ENCODE measurements at regions not wholly inside any gene's neighbourhood (a gene's known extent, or its start where the extent isn't known, plus 50 kb on each side); places are given as distances from the start of the nearest gene placed in this dataset.

DNA sequence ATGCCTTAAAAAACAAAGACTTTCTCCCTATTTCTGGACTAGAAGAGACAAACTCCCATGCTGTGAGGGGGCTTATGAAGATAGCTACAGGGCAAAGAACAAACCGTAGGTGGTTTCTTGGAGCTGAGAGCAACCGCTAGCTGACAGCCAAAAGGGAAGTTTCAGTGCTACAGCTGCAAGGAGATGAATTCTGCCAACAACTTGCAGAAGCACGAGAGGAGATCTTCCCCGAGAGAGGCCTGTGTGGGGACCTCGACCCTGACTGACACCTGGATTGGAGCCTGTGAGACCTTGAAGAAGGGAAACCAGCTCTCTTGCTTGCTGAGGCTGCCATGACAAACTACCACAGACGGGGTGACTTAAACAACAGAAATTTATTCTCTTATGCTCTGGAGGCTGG is 183.8 kb upstream of the VCX3A start:
- no peak for DNase-seq
- no peak overlapping the region for H3K4me3 Mint-ChIP-seq
- no peaks in the 10 kb centered on the region for H3K36me3 Mint-ChIP-seq (ENCODE audit: low read depth)
- no peaks in the 10 kb centered on the region for H3K9me3 Mint-ChIP-seq
- ATAC-seq: no peak
- no peak overlapping the region for H3K27ac Mint-ChIP-seq
- H3K4me1 Mint-ChIP-seq: no peaks in the 10 kb centered on the region
- H3K27me3 Mint-ChIP-seq: no peaks in the 10 kb centered on the region

DNA sequence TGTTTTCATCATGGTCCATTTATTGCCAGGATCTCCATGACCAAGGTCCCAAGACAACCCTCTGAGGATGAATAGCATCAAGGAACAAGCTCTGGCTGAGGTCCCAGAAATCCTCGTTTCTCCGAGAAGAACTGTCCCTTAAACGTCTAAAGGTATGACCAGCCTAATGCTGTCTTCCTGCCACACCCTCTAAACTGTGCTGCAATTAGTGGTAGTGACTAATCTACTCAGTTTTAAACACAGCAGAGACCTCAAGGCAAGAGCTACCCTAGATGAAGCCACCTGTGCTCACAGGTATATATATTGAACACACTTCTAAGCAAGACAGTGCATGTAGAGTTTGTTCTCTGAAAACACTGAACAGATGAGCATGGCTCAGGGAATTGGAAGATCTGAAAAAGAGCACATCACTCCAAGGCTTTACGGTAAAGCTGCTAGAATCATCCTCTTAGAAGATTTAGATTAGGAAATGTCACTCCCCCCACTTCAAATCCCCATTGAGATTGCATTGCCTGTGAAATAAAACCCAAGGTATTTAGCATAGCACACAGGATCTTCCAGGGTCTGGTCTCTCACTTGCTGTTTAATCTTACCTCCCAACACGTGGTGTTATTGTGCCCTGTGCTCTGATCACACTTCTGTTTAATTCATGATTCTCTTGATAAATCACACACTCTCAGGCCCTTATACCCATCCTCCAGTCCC is 173.9 kb upstream of the VCX3A start:
- DNase-seq (no peak), ATAC-seq (no peak)
- Mint-ChIP-seq H3K27me3 (no peaks in the 10 kb centered on the region), H3K9me3 (no peaks in the 10 kb centered on the region), H3K4me3 (no peak overlapping the region), H3K36me3 (ENCODE audit: low read depth) (no peaks in the 10 kb centered on the region), H3K4me1 (no peaks in the 10 kb centered on the region), H3K27ac (no peak overlapping the region)

DNA sequence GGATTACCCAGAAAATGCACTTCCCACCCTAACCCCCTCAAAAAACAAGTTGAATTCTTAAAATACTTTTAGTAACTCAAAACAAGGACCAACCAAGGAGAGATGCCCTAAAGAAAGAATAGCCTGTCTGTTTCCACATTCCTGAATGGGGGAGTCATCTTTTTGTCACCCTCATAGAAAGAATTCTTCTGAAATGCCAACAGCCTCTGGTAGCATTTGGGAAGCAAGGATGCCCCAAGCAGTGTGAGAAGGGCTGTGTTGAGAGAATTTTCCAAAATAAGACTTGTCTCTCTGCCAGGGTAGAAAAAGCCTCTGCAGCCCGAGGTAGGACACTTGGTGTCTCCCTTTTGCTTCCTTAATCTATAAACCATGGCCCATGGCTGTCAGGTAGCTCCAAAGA is 173.1 kb upstream of the VCX3A start:
- no peaks in the 10 kb centered on the region for H3K9me3 Mint-ChIP-seq
- no peaks in the 10 kb centered on the region for H3K4me1 Mint-ChIP-seq
- H3K36me3 Mint-ChIP-seq (ENCODE audit: low read depth): no peaks in the 10 kb centered on the region
- H3K27me3 Mint-ChIP-seq: no peaks in the 10 kb centered on the region
- no peak overlapping the region for H3K27ac Mint-ChIP-seq
- DNase-seq: no peak
- H3K4me3 Mint-ChIP-seq: no peak overlapping the region
- ATAC-seq: no peak

DNA sequence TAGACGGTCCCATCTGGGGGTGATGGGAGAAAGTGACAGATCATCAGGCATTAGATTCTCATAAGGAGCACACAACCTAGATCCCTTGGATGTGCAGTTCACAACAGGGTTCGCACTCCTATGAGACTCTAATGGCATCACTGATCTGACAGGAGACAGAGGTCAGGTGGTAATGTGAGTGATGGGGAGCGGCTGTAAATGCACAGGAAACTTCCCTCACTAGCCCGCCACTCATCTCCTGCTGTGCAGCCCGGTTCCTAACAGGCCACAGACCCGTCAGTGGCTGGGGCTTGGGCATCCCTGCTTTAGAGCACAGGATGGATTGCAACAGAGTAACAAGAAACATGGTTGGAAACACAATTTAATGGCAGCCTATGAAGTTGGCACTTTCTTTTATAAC is 172.6 kb upstream of the VCX3A start:
- no peak for DNase-seq
- no peaks in the 10 kb centered on the region for H3K9me3 Mint-ChIP-seq
- H3K4me1 Mint-ChIP-seq: no peaks in the 10 kb centered on the region
- H3K4me3 Mint-ChIP-seq: no peak overlapping the region
- H3K36me3 Mint-ChIP-seq (ENCODE audit: low read depth): no peaks in the 10 kb centered on the region
- no peak for ATAC-seq
- no peaks in the 10 kb centered on the region for H3K27me3 Mint-ChIP-seq
- no peak overlapping the region for H3K27ac Mint-ChIP-seq

DNA sequence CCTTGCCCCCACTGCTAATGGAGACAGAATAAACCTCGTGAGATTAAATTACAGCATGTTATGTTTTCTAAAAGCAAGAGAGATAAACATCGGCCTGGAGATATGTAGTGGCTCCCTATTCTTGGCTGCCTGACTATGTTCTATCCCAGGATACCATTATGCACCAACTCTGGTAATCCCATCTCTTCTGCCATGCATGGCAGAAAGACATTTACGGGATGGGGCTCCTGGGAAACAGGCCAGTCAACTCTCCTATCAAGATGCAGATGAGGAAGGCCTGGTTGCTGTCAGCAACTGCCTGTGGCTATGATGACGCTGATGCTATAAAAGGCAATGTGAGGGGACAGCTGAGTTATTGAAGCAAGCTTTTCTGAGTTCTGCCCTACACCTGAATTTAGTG is 166.2 kb upstream of the VCX3A start:
- Mint-ChIP-seq H3K36me3 (ENCODE audit: low read depth) (no peaks in the 10 kb centered on the region), H3K9me3 (no peaks in the 10 kb centered on the region), H3K27ac (no peak overlapping the region), H3K4me1 (no peaks in the 10 kb centered on the region), H3K4me3 (no peak overlapping the region), H3K27me3 (no peaks in the 10 kb centered on the region)
- ATAC-seq: no peak
- DNase-seq: no peak

DNA sequence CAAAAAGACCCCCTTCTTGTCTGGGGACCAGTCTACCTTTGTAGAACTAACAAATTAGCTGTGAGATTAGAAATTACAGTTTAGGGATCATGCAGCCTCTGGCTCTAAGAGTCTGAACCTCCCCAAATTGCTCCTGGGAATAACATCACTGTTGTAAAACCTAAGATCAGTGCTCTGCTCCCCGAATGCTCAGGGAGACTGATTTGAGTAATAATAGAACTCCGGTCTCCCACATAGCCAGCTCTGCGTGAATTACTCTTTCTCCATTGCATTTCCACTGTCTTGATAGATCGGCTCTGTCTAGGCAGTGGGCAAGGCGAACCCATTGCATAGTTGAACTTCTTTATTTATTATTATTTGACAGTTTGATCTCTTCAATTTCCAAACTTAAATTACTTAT is 160.8 kb upstream of the VCX3A start:
- H3K27me3 Mint-ChIP-seq: no peaks in the 10 kb centered on the region
- no peaks in the 10 kb centered on the region for H3K36me3 Mint-ChIP-seq (ENCODE audit: low read depth)
- no peak overlapping the region for H3K27ac Mint-ChIP-seq
- H3K4me1 Mint-ChIP-seq: no peaks in the 10 kb centered on the region
- H3K4me3 Mint-ChIP-seq: no peak overlapping the region
- H3K9me3 Mint-ChIP-seq: no peaks in the 10 kb centered on the region
- DNase-seq (no peak), ATAC-seq (no peak)

DNA sequence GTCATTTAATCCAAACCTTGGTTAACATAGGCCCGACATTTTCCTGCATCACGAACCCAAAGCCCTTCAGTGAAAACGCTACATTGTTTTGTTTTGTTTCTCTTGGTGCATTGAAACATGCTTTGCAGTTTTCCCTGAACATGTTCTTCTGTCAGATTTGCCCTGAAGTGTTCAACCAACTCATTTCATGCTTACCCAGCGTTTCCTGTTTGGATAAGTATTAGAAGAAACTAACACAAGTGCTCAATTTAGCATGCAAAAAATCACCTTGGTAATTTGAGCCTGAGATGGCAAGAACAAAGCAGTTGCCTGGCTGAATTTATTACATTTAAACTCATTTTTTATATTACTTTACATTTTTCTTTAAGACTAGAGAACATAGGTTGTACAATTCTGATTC is 160.1 kb upstream of the VCX3A start:
- Mint-ChIP-seq H3K27ac (no peak overlapping the region), H3K9me3 (no peaks in the 10 kb centered on the region), H3K4me1 (no peaks in the 10 kb centered on the region), H3K4me3 (no peak overlapping the region), H3K36me3 (ENCODE audit: low read depth) (no peaks in the 10 kb centered on the region), H3K27me3 (no peaks in the 10 kb centered on the region)
- ATAC-seq: no peak
- DNase-seq: no peak

DNA sequence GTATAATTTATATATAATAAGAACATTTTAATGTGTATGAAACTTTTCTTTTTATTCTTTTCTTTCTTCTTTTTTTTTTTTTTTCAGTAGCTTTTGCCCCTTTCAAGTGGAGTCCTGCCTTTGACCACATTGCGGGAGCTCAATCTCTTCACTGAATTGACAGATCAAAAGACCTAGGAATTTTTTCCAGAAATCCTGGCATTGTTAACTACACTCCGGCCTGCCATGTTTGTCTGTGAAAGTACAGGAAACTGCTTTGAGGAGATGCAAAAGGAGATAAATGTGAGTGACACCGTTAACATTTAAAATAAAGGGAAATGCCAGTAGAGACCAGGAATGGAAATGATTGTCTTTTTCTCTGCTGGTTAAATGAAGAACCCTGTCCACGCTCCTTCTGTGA is 159.3 kb upstream of the VCX3A start:
- Mint-ChIP-seq H3K36me3 (ENCODE audit: low read depth) (no peaks in the 10 kb centered on the region), H3K27me3 (no peaks in the 10 kb centered on the region), H3K9me3 (no peaks in the 10 kb centered on the region), H3K4me3 (no peak overlapping the region), H3K27ac (no peak overlapping the region), H3K4me1 (no peaks in the 10 kb centered on the region)
- DNase-seq: no peak
- no peak for ATAC-seq

DNA sequence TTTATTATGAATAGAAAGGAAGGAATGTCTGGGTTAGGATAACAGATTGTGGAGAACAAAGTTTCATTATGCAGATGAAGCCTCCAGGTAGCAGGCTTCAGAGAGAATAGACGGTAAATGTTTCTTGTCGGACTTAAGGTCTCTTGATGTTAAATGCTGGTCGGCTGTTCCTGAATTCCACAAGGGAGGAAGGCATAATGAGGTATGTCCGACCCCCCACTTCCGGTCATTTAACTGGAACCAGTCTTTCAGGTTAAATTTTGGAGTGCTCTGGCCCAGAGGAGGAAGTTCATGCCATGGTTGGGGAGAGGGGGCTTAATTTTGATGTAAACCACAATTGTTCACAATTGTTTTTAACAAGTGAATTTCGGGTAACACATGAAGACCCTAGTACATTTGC is 158.1 kb upstream of the VCX3A start:
- H3K4me3 Mint-ChIP-seq: no peak overlapping the region
- no peaks in the 10 kb centered on the region for H3K27me3 Mint-ChIP-seq
- no peak overlapping the region for H3K27ac Mint-ChIP-seq
- no peak for ATAC-seq
- no peaks in the 10 kb centered on the region for H3K4me1 Mint-ChIP-seq
- H3K9me3 Mint-ChIP-seq: no peaks in the 10 kb centered on the region
- H3K36me3 Mint-ChIP-seq (ENCODE audit: low read depth): no peaks in the 10 kb centered on the region
- DNase-seq: no peak

DNA sequence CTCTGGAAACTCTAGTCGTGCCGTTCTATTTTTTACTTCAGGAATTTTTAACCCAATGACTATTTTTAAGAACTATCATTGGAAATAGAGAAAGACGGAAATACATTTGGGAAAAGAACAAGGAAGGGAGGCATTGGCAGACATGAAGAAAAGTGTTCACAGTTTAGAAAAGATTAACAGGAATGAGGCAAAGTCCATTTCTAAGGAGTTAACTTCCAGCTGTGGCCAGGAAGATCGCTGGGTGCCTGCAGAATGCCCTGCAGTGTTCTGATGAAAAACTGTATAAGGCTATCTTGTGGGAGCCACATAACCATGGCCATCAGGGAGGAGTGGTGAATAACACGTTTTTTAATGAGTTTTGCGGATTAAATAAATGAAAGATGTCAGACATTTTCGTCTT is 150.6 kb upstream of the VCX3A start:
- no peak overlapping the region for H3K27ac Mint-ChIP-seq
- no peaks in the 10 kb centered on the region for H3K27me3 Mint-ChIP-seq
- DNase-seq (no peak), ATAC-seq (no peak)
- no peak overlapping the region for H3K4me3 Mint-ChIP-seq
- H3K9me3 Mint-ChIP-seq: no peaks in the 10 kb centered on the region
- H3K4me1 Mint-ChIP-seq: no peaks in the 10 kb centered on the region
- no peaks in the 10 kb centered on the region for H3K36me3 Mint-ChIP-seq (ENCODE audit: low read depth)

DNA sequence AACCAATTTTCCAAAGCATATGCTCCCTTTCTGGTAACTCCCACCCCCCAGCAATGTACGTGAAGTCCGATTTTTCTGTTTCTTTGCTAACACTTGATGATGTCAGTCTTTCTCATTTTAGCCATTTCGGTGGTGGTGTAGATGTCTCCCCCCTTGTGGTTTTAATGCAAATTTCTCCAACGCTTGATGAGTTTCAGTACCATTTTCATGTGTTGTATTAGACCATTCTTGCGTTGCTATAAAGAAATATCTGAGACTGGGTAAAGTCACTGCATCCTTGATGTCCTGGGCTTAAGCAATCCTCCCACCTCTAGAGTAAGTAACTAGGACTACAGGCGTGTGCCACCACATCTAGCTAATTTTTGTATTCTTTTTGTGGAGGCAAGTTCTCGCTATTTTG is 148.4 kb upstream of the VCX3A start:
- DNase-seq (no peak), ATAC-seq (no peak)
- H3K27ac Mint-ChIP-seq: no peak overlapping the region
- H3K4me3 Mint-ChIP-seq: no peak overlapping the region
- no peaks in the 10 kb centered on the region for H3K4me1 Mint-ChIP-seq
- H3K27me3 Mint-ChIP-seq: no peaks in the 10 kb centered on the region
- H3K9me3 Mint-ChIP-seq: no peaks in the 10 kb centered on the region
- no peaks in the 10 kb centered on the region for H3K36me3 Mint-ChIP-seq (ENCODE audit: low read depth)

DNA sequence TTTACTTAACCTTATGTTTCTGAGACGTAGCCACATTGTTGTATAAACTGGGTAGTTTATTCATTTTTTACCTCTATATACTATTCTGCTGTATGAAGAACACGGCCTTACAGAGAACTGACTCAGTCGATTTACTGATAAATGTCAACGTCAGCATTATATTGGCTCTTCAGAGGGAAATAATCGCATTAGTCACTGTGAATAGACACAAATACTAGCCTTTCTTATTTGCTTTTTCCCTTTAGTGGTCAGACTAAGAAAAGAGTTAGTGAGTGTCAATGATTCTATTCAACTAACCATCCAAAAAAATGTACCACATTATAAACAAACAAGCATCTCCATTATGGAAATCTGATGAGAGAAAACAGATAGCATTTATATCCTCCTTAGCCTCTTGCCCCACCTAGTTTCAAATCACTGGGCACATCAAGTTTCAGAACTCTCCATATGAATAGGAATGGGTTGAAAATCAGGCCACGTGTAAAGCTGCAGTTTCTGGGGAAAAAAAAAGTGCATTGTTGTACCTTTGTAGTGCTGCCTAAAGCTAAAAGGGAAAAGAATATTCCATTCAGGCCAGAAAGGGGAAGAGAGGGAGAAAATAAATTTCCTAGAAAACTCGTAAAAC is 146.7 kb upstream of the VCX3A start:
- Mint-ChIP-seq H3K4me3 (no peak overlapping the region), H3K27me3 (no peaks in the 10 kb centered on the region), H3K36me3 (ENCODE audit: low read depth) (no peaks in the 10 kb centered on the region), H3K9me3 (no peaks in the 10 kb centered on the region), H3K4me1 (no peaks in the 10 kb centered on the region), H3K27ac (no peak overlapping the region)
- ATAC-seq (no peak), DNase-seq (no peak)

DNA sequence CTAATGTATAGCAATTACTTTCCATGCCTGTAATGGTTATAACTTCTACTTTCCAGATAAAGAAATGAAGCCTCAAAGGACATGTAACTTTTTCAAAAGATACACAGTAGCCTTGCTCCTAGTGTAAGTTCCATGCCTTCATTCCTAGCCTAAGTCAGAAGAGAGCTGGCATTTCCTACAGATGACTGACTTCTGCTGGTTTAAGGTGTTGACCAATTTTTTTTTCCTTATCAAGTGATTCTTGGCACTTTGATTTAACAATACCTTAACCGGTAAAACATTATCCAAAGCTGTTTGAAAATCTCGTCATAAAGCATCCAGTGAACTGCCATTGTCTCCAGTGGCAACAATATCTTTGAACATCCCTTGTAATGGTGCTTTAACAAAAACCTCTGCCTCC is 145.1 kb upstream of the VCX3A start:
- no peaks in the 10 kb centered on the region for H3K27me3 Mint-ChIP-seq
- H3K4me3 Mint-ChIP-seq: no peak overlapping the region
- ATAC-seq (no peak), DNase-seq (no peak)
- no peaks in the 10 kb centered on the region for H3K9me3 Mint-ChIP-seq
- no peaks in the 10 kb centered on the region for H3K36me3 Mint-ChIP-seq (ENCODE audit: low read depth)
- no peak overlapping the region for H3K27ac Mint-ChIP-seq
- H3K4me1 Mint-ChIP-seq: no peaks in the 10 kb centered on the region

DNA sequence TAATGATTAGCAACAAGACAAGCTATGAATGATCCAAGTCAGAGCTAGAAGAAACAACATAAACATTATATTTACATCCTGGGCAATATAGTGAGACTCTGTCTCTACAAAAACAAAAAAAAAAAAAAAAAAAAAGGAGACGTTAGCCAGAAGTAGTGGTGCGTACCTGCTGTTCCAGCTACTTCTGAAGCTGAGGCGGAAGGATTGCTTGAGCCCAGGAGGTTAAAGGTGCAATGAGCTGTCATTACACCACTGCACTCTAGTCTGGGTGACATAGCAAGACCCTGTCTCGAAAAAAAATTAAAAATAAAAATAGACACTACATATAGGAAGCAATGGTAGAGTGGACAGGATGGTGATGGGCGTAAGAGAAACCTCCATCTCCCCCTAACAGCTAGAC is 144.6 kb upstream of the VCX3A start:
- no peak overlapping the region for H3K27ac Mint-ChIP-seq
- ATAC-seq (no peak), DNase-seq (no peak)
- H3K9me3 Mint-ChIP-seq: no peaks in the 10 kb centered on the region
- no peaks in the 10 kb centered on the region for H3K4me1 Mint-ChIP-seq
- H3K27me3 Mint-ChIP-seq: no peaks in the 10 kb centered on the region
- no peaks in the 10 kb centered on the region for H3K36me3 Mint-ChIP-seq (ENCODE audit: low read depth)
- no peak overlapping the region for H3K4me3 Mint-ChIP-seq

DNA sequence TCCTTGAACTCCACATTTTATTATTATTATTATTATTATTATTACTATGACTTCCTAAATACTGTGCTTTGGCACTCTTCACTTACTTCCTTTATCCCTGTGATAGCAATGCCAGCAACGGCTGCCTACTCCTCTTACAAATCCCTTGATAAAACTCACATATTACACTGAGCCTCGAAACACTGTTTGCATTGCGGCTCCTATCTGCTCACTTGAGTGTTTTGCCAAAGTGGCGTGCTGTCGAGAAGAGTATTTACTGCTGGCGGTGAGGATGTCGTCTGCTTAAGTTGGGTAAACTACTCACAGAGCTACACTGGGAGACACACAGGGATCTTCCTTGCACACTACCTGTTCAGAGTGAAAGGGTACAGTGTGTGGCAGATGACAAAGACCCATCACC is 143.4 kb upstream of the VCX3A start:
- ATAC-seq (no peak), DNase-seq (no peak)
- H3K27me3 Mint-ChIP-seq: no peaks in the 10 kb centered on the region
- no peaks in the 10 kb centered on the region for H3K9me3 Mint-ChIP-seq
- no peaks in the 10 kb centered on the region for H3K36me3 Mint-ChIP-seq (ENCODE audit: low read depth)
- no peaks in the 10 kb centered on the region for H3K4me1 Mint-ChIP-seq
- no peak overlapping the region for H3K4me3 Mint-ChIP-seq
- H3K27ac Mint-ChIP-seq: no peak overlapping the region

DNA sequence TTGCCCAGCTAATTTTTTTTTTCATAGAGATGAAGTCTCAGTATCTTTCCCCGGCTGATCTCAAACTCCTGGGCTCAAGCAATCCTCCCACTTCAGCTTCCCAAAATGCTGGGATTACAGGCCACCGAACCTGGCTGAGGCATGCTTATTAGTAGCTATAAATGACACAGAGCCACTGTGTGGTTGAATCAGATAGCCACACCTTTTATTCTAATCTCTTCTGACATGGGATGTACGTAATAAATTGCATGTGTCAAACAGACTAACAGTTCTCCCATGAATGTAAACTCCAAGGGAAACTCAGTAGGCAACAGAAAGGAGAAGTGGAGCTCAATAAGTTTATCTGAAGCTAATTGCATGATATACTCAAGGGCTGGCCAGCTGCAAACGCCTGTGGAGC is 139.8 kb upstream of the VCX3A start:
- no peaks in the 10 kb centered on the region for H3K36me3 Mint-ChIP-seq (ENCODE audit: low read depth)
- H3K27me3 Mint-ChIP-seq: no peaks in the 10 kb centered on the region
- H3K9me3 Mint-ChIP-seq: no peaks in the 10 kb centered on the region
- H3K4me3 Mint-ChIP-seq: no peak overlapping the region
- DNase-seq: no peak
- H3K27ac Mint-ChIP-seq: no peak overlapping the region
- no peaks in the 10 kb centered on the region for H3K4me1 Mint-ChIP-seq
- no peak for ATAC-seq

Measured in activated naive CD8-positive, alpha-beta T cell treated with anti-CD3 and anti-CD28 coated beads, Interleukin-2, amount 50 U/mL, for 24 hours (primary cell).